ENCODE measurements at regions not wholly inside any gene's neighbourhood (a gene's known extent, or its start where the extent isn't known, plus 50 kb on each side); places are given as distances from the start of the nearest gene placed in this dataset.

DNA sequence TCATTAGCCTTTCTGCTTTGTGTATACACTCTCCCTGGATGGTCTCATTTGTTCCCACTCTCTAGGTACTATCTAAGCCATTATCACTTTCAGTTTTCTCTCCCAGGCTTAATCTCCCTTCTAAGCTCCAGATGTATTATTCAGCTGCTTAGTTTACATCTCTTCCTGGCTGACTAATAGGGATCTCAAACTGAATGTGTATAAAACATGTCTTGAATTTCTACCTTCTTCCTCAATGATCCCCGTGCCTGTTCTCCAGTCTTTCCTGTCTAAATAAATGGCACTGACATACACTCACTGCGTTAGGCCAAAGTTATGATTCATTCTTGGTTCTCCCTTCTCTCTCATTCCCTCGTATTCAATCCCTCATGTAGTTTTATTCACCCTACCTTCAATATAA, 127.3 kb downstream of the NR2F2 start:
- peak; percentile 44 for DNase-seq

More for the DNA sequence above, 127.3 kb downstream of the NR2F2 start:
- Histone ChIP-seq H2AK5ac (ENCODE audit: low read depth, low read length) (no peak overlapping the region), H3K79me1 (ENCODE audit: low read depth in 1 of 2, low read length in 2 of 2) (no peaks in the 10 kb centered on the region), H3K36me3 (ENCODE audit: control insufficient read depth, insufficient read depth, low read length) (no peaks in the 10 kb centered on the region), H2BK5ac (ENCODE audit: low read depth, low read length, poor library complexity, severe bottlenecking) (no peak overlapping the region), H2BK120ac (ENCODE audit: low read depth, low read length) (no peak overlapping the region), H3K9ac (ENCODE audit: low read depth, low read length) (no peak overlapping the region), H2BK20ac (ENCODE audit: low read depth, low read length) (no peak overlapping the region), H4K20me1 (ENCODE audit: insufficient read depth, low read length) (no peaks in the 10 kb centered on the region), H3K4ac (ENCODE audit: low read depth, low read length) (no peak overlapping the region), H3K9me1 (ENCODE audit: insufficient read depth, low read length) (no peaks in the 10 kb centered on the region), H3K4me1 (ENCODE audit: control insufficient read depth, insufficient read depth, low read length) (no peaks in the 10 kb centered on the region), H3K23ac (ENCODE audit: low read depth, low read length) (no peak overlapping the region), H3K56ac (ENCODE audit: extremely low read depth, insufficient read depth, low read length) (no peak overlapping the region), H2AFZ (replicated peaks; ENCODE audit: low read length, poor library complexity) (no peak overlapping the region), H3K4me3 (ENCODE audit: insufficient read depth, low read depth, low read length) (no peak overlapping the region; the same call in 1 of the 2 replicates), H3K27ac (ENCODE audit: insufficient read depth, low read length) (no peak overlapping the region), H3K4me2 (ENCODE audit: low read depth, low read length) (peak overlapping the region; percentile 59; the same call in 1 of the 2 replicates), H4K91ac (ENCODE audit: insufficient read depth, low read depth, low read length) (no peak overlapping the region), H4K5ac (ENCODE audit: low read depth, low read length) (no peak overlapping the region), H2AK9ac (replicated peaks; ENCODE audit: low read depth, low read length, poor library complexity) (no peak overlapping the region), H2BK15ac (ENCODE audit: low read depth, low read length) (no peak overlapping the region), H3K9me3 (ENCODE audit: control insufficient read depth, insufficient read depth, low read length) (no peaks in the 10 kb centered on the region), H4K8ac (ENCODE audit: low read depth in 2 of 2, low read length in 2 of 2) (no peak overlapping the region), H3K18ac (ENCODE audit: low read depth, low read length) (no peak overlapping the region), H3K14ac (replicated peaks; ENCODE audit: low read depth, low read length) (no peak overlapping the region), H3K27me3 (ENCODE audit: control insufficient read depth, insufficient read depth, low read length) (no peaks in the 10 kb centered on the region)
- peak; percentile 68 for ATAC-seq (ENCODE audit: low read depth)
- dilution Hi-C loops (cut with HindIII; ENCODE audit: low sequenced_read_pairs, unreplicated experiment) (no loop called here), in situ Hi-C loops (cut with MboI; ENCODE audit: low sequenced_read_pairs) (no loop called here), intact Hi-C loops (cut with micrococcal nuclease) (no loop called here)
- ChIA-PET POLR2A (ENCODE audit: unreplicated experiment) (no interaction called here), CTCF (interaction anchor here (1.1 kb wide), 1 partner anchor 31 kb away, joined by 4 read pairs; no protein-coding TSS in a partner anchor)
- WGBS, 2 experiments (ENCODE audit: extremely low coverage in 2 of 2, insufficient read length in 1 of 2): 45% methylated on average over 2 of the region's 3 CpGs; no CpG with 5 or more reads in 1 of the 2 experiments
- TF ChIP-seq, protein P1, sequence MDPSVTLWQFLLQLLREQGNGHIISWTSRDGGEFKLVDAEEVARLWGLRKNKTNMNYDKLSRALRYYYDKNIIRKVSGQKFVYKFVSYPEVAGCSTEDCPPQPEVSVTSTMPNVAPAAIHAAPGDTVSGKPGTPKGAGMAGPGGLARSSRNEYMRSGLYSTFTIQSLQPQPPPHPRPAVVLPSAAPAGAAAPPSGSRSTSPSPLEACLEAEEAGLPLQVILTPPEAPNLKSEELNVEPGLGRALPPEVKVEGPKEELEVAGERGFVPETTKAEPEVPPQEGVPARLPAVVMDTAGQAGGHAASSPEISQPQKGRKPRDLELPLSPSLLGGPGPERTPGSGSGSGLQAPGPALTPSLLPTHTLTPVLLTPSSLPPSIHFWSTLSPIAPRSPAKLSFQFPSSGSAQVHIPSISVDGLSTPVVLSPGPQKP (IDR thresholded peaks at IDR 0.05; ENCODE audit: borderline replicate concordance, low read depth, low read length): no peak
- TF ChIP-seq RCOR1 (IDR thresholded peaks at IDR 0.05; ENCODE audit: insufficient replicate concordance, low read length) (no peak), MAZ (IDR thresholded peaks at IDR 0.05; ENCODE audit: borderline replicate concordance, low read depth, low read length) (no peak), FOS (IDR thresholded peaks at IDR 0.05; ENCODE audit: low read depth, low read length) (no peak), CEBPB (IDR thresholded peaks at IDR 0.05; ENCODE audit: low read depth, low read length) (no peak), RFX5 (IDR thresholded peaks at IDR 0.05; ENCODE audit: low read depth, low read length) (no peak), POLR2A (IDR thresholded peaks at IDR 0.05; ENCODE audit: low read depth, low read length) (no peak)
- TF ChIP-seq, protein P2, sequence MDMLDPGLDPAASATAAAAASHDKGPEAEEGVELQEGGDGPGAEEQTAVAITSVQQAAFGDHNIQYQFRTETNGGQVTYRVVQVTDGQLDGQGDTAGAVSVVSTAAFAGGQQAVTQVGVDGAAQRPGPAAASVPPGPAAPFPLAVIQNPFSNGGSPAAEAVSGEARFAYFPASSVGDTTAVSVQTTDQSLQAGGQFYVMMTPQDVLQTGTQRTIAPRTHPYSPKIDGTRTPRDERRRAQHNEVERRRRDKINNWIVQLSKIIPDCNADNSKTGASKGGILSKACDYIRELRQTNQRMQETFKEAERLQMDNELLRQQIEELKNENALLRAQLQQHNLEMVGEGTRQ (IDR thresholded peaks at IDR 0.05; ENCODE audit: low read depth, low read length): no peak
- BruUV-seq (replicated peaks): no TSS peak

Data from IMR-90 (cell line).